ENCODE measurements at regions not wholly inside any gene's neighbourhood (a gene's known extent, or its start where the extent isn't known, plus 50 kb on each side); places are given as distances from the start of the nearest gene placed in this dataset.

DNA sequence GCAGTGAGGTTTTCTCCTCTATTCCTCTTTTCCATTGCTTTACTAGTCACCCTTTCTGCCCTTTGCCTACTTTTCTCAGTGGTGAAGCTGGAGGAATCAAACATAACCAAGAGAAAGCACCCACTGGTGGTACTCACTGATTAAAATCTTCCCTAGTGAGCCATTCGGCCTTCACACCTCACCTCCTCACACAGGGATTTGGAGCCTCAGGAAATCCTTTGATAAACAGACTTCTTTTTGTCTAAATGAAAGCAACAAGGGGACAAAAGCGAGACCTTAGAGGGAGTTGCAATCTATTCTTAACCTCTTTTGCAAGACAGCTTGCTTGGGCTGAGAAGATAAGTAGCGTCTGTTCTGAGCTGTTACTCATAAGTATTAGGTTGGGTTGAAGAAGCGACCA, 572.6 kb downstream of the ZNF674 start:
- H3K36me3 ChIP-seq, result no peaks in the 10 kb centered on the region
- no peaks in the 10 kb centered on the region for H3K9me3 ChIP-seq
- no peak overlapping the region for H3K27ac ChIP-seq
- intact Hi-C loops (cut with DNase I), result no loop called here
- no peaks in the 10 kb centered on the region for H3K27me3 ChIP-seq
- ATAC-seq, result no peak
- no peak for DNase-seq
- no peaks in the 10 kb centered on the region for H3K4me1 ChIP-seq
- TF ChIP-seq, protein P1, sequence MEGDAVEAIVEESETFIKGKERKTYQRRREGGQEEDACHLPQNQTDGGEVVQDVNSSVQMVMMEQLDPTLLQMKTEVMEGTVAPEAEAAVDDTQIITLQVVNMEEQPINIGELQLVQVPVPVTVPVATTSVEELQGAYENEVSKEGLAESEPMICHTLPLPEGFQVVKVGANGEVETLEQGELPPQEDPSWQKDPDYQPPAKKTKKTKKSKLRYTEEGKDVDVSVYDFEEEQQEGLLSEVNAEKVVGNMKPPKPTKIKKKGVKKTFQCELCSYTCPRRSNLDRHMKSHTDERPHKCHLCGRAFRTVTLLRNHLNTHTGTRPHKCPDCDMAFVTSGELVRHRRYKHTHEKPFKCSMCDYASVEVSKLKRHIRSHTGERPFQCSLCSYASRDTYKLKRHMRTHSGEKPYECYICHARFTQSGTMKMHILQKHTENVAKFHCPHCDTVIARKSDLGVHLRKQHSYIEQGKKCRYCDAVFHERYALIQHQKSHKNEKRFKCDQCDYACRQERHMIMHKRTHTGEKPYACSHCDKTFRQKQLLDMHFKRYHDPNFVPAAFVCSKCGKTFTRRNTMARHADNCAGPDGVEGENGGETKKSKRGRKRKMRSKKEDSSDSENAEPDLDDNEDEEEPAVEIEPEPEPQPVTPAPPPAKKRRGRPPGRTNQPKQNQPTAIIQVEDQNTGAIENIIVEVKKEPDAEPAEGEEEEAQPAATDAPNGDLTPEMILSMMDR (IDR thresholded peaks at IDR 0.05), result no peak
- H3K4me3 ChIP-seq, result no peak overlapping the region

DNA sequence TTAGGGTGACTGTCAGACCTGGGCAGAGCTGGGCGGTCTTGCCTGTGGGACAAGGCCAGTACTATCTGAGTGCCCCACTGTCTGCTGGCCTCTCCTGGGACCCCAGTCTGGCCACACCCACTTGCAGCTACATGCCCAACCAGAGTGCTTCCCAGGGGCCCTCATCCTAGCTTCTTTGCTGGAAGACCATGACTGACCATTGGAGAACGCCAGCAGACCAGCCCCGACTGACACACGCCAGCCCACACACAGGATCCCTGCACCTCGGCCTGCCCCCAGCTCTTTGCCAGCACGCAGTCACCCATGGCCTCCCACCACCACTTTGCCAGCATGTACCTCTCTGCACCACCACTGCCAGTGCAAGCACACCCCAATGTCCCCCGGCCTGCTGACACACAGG, 585.7 kb downstream of the ZNF674 start:
- H3K4me1 ChIP-seq, result no peaks in the 10 kb centered on the region
- H3K36me3 ChIP-seq, result no peaks in the 10 kb centered on the region
- no peak overlapping the region for H3K4me3 ChIP-seq
- H3K27ac ChIP-seq, result no peak overlapping the region
- intact Hi-C loops (cut with DNase I), result no loop called here
- no peaks in the 10 kb centered on the region for H3K9me3 ChIP-seq
- TF ChIP-seq, protein P1 (IDR thresholded peaks at IDR 0.05), result no peak
- DNase-seq (no peak), ATAC-seq (no peak)
- H3K27me3 ChIP-seq, result no peaks in the 10 kb centered on the region

DNA sequence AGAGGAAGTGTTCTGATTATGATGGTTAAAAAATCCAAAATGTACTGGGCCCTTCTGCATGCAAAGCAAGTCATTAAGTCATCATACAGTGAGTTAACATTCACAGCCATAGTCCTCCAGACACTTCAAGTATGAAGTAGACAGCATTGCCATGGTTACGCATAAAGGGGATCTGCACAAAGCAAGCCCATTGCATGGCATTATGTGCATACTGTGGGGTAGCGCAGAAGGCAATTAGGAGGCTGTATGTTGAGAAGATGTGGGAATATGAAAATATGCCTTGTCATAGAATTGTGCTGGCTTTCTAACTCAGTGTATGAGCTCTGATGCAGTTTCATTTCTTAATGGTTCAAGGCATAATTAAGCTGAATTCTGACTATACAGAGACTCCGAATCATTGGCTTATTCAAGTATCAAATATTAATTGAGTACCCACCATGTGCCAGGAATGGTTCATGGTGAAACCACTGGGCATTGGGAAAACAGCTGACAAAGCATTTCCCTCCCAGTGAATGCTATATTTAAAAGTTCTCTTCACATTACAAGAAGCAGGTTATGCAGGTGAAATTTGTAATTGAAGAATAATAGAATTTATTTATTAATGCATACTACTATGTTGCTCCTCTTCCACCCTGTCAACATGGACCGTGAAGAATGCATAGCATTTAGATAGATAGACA, 588.9 kb downstream of the ZNF674 start:
- H3K4me3 ChIP-seq, result no peak overlapping the region
- H3K4me1 ChIP-seq, result no peaks in the 10 kb centered on the region
- DNase-seq, result no peak
- ATAC-seq, result no peak
- H3K27me3 ChIP-seq, result no peaks in the 10 kb centered on the region
- H3K27ac ChIP-seq, result no peak overlapping the region
- TF ChIP-seq, protein P1 (IDR thresholded peaks at IDR 0.05), result no peak
- no peaks in the 10 kb centered on the region for H3K36me3 ChIP-seq
- intact Hi-C loops (cut with DNase I), result no loop called here
- no peaks in the 10 kb centered on the region for H3K9me3 ChIP-seq

- Histone ChIP-seq H3K4me3 (no peak overlapping the region), H3K27me3 (no peaks in the 10 kb centered on the region)
- intact Hi-C loops (cut with DNase I), result no loop called here
Measured at GRCh38 chrX:45955661-45956060, 589.6 kb downstream of the ZNF674 start.

DNA sequence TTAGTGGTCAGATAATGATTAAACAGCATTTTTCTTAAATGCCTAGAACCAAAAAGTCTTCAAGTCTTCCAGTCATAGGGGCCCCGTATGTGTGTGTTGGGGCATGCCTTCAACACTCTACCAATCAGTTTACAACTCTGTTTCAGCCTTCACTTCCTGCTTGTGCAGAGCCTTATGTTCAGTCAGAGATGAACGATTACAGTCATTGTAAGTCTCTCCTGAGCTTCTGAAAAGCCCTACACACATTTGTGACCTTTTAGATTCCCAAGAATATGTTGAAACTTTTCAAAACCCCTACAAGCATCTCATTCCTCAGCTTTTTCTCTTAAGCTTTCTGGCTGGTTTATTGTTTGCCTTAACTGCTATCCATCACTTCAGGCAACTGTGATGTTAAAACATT, 591.2 kb downstream of the ZNF674 start:
- no peak overlapping the region for H3K27ac ChIP-seq
- ATAC-seq (no peak), DNase-seq (no peak)
- TF ChIP-seq, protein P1 (IDR thresholded peaks at IDR 0.05), result no peak
- intact Hi-C loops (cut with DNase I), result no loop called here
- H3K36me3 ChIP-seq, result no peaks in the 10 kb centered on the region
- H3K9me3 ChIP-seq, result no peaks in the 10 kb centered on the region
- H3K27me3 ChIP-seq, result no peaks in the 10 kb centered on the region
- H3K4me3 ChIP-seq, result no peak overlapping the region
- H3K4me1 ChIP-seq, result no peaks in the 10 kb centered on the region

More at GRCh38 chrX:45955661-45956060, 589.6 kb downstream of the ZNF674 start:
- DNase-seq (no peak), ATAC-seq (no peak)
- Histone ChIP-seq H3K9me3 (no peaks in the 10 kb centered on the region), H3K36me3 (no peaks in the 10 kb centered on the region), H3K27ac (no peak overlapping the region), H3K4me1 (no peaks in the 10 kb centered on the region)
- TF ChIP-seq, protein P1 (IDR thresholded peaks at IDR 0.05), result no peak

DNA sequence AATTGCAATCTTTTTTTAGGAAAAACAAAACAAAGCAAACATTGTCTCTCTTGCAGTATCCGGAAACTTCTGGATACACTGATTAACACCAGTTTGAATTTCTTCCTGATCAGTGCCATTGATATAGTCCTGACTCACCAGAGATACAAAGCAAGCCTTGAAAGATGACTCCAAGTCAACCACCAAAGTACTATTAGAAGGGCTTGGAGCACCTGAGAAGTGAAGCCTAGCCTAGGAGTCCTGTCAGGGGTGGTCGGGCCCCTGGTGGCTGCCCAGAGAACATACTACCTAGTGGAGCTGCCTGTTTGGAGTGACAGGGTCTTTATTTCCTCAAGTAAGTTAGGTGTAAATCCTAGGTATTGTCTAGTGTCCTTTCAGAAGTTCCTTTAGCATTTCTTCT, 593.2 kb downstream of the ZNF674 start:
- Histone ChIP-seq H3K27me3 (no peaks in the 10 kb centered on the region), H3K9me3 (no peaks in the 10 kb centered on the region), H3K4me1 (no peaks in the 10 kb centered on the region), H3K27ac (no peak overlapping the region), H3K4me3 (no peak overlapping the region), H3K36me3 (no peaks in the 10 kb centered on the region)
- DNase-seq, result no peak
- TF ChIP-seq, protein P1 (IDR thresholded peaks at IDR 0.05), result no peak
- no peak for ATAC-seq
- intact Hi-C loops (cut with DNase I), result no loop called here

All from upper lobe of right lung (tissue), 1 donor.